Panc1 (cell line): ENCODE measurements at regions not wholly inside any gene's neighbourhood (a gene's known extent, or its start where the extent isn't known, plus 50 kb on each side); places are given as distances from the start of the nearest gene placed in this dataset.
A peak's percentile ranks its signal among the peaks of the same experiment; 100 is the strongest.

ENCODE experiments used
- ATAC-seq: fragments of 200-7000 bp; cut with Tn5 transposase; 2 replicates; pipeline ENCODE4 v1.9.1; 2020; ENCODE audit warnings: mild to moderate bottlenecking, moderate library complexity
- BruUV-seq: library from RNA; stranded (reverse); fragments of 400-500 nt; replicated peaks from 2 replicates; lab custom pipeline; 2021; lab: Mats Ljungman, UMichigan
- CTCF ChIA-PET: fragments of 300-600 bp; sonication (Branson Sonifier 250); formaldehyde crosslinking; loops from one replicate; lab custom pipeline; 2022; ENCODE audit warnings: antibody characterized with exemption; lab: Charles Lee
- POLR2A ChIA-PET: fragments of 300-600 bp; sonication (Branson Sonifier 250); formaldehyde crosslinking; loops from one replicate; lab custom pipeline; 2022; ENCODE audit warnings: antibody characterized with exemption; lab: Charles Lee
- DNase-seq: peaks from one replicate; pipeline ENCODE4 v3.0.0-alpha.2; 2010; ENCODE audit warnings: low read depth, low spot score
- H3K27ac ChIP-seq: 2 replicates; pipeline ENCODE4 v1.5.1; 2011; ENCODE audit warnings: mild to moderate bottlenecking, low read length, inconsistent platforms
- H3K27me3 ChIP-seq: fragments of 200-500 bp; sonication (Bioruptor generic); 2 replicates; pipeline ENCODE4 v1.6.0; 2014; ENCODE audit warnings: low read length, inconsistent platforms; ENCODE audit not compliant: control insufficient read depth, insufficient read depth
- H3K36me3 ChIP-seq: fragments of 200-500 bp; sonication (Bioruptor generic); 2 replicates; pipeline ENCODE4 v1.5.1; 2014; ENCODE audit warnings: inconsistent platforms, mild to moderate bottlenecking, low read length, moderate library complexity; ENCODE audit not compliant: control insufficient read depth, insufficient read depth
- H3K4me1 ChIP-seq: 2 replicates; pipeline ENCODE4 v1.5.1; 2011; ENCODE audit warnings: inconsistent platforms, mild to moderate bottlenecking, low read length, moderate library complexity; ENCODE audit not compliant: control insufficient read depth, insufficient read depth
- H3K4me3 ChIP-seq, 2 experiments: 2 replicates each; pipeline ENCODE4 v1.5.1; 2011 to 2012; ENCODE audit warnings: low read depth in 2 of 2, low read length in 2 of 2, mild to moderate bottlenecking in 2 of 2, inconsistent platforms in 1 of 2, moderate library complexity in 1 of 2
- H3K9me3 ChIP-seq: fragments of 200-500 bp; sonication (Bioruptor generic); 2 replicates; pipeline ENCODE4 v1.5.1; 2014; ENCODE audit warnings: low read depth, mild to moderate bottlenecking, inconsistent platforms, low read length, moderate library complexity; ENCODE audit not compliant: control insufficient read depth, insufficient read depth
- POLR2AphosphoS5 ChIP-seq: IDR thresholded peaks from 2 replicates; pipeline ENCODE4 v1.6.1; 2012; ENCODE audit warnings: mild to moderate bottlenecking, low read depth, low read length, moderate library complexity
- SIN3A ChIP-seq: IDR thresholded peaks from 2 replicates; pipeline ENCODE4 v1.6.1; 2012; ENCODE audit warnings: low read depth, mild to moderate bottlenecking, low read length, moderate library complexity, borderline replicate concordance; ENCODE audit not compliant: insufficient read depth
- TCF7L2 ChIP-seq: IDR thresholded peaks from 2 replicates; pipeline ENCODE4 v1.6.1; 2011; ENCODE audit warnings: mild to moderate bottlenecking, low read depth, low read length, inconsistent platforms
- in situ Hi-C: cut with HindIII; loops from 2 replicates; pipeline ENCODE4 v1.10.0; 2016; ENCODE audit warnings: low sequenced_read_pairs, low pct_unique_long_range_greater_than_20kb
- intact Hi-C: fragments of 100-400 bp; cut with micrococcal nuclease; formaldehyde crosslinking; loops from one replicate; pipeline ENCODE4 v1.10.0; 2022; ENCODE audit not compliant: unreplicated experiment
- TF ChIP-seq, protein P1 (sequence below), 2 experiments: IDR thresholded peaks; 2 replicates each; pipeline ENCODE4 v1.6.1; 2011 to 2012; ENCODE audit warnings: low read depth in 2 of 2, control low read depth in 1 of 2, low read length in 1 of 2, mild to moderate bottlenecking in 1 of 2, moderate library complexity in 1 of 2; ENCODE audit not compliant: insufficient read depth in 1 of 2
- TF ChIP-seq, protein P2 (sequence below): fragments of 450-650 bp; IDR thresholded peaks from 2 replicates; pipeline ENCODE4 v1.5.1; 2017; ENCODE audit warnings: mild to moderate bottlenecking

DNA sequence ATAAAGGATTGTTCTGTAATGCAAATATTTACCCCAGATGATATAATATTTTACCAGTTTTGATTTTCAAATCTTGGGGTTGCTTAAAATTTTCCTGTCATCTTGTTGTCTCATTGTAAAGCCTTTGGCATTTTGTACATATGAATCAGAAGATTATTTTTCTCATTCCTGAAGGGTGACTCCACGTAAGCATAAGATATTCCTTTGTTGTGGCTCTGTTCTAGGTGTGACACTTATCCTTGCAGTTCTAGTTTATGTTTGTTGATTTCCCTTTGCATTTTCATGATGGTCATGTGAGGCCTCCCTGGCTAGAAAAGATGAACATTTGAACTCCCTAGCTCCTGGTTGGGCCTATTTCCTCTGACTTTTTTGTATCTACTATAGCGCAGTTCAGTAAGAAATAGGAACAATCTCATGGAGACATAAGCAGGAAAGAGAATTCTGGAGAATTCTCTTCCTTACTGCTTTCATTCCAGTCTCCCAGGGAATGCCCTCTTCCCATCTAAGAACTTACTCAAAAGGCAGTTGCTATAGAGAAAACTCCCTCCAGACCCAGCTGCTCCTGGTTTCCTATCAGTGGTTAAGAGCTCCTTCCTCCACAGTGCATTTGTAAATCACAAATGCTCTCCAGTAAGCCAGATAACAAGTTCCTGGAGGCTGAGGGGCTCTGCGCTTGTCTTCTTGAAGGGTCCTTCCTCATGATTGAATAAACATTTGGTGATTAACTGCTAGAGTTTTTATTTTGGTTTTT, 124.7 kb downstream of the WNT5A start:
- H3K27ac ChIP-seq = no peak overlapping the region
- DNase-seq (peak; percentile 22), ATAC-seq (no peak)
- TF ChIP-seq, protein P1, sequence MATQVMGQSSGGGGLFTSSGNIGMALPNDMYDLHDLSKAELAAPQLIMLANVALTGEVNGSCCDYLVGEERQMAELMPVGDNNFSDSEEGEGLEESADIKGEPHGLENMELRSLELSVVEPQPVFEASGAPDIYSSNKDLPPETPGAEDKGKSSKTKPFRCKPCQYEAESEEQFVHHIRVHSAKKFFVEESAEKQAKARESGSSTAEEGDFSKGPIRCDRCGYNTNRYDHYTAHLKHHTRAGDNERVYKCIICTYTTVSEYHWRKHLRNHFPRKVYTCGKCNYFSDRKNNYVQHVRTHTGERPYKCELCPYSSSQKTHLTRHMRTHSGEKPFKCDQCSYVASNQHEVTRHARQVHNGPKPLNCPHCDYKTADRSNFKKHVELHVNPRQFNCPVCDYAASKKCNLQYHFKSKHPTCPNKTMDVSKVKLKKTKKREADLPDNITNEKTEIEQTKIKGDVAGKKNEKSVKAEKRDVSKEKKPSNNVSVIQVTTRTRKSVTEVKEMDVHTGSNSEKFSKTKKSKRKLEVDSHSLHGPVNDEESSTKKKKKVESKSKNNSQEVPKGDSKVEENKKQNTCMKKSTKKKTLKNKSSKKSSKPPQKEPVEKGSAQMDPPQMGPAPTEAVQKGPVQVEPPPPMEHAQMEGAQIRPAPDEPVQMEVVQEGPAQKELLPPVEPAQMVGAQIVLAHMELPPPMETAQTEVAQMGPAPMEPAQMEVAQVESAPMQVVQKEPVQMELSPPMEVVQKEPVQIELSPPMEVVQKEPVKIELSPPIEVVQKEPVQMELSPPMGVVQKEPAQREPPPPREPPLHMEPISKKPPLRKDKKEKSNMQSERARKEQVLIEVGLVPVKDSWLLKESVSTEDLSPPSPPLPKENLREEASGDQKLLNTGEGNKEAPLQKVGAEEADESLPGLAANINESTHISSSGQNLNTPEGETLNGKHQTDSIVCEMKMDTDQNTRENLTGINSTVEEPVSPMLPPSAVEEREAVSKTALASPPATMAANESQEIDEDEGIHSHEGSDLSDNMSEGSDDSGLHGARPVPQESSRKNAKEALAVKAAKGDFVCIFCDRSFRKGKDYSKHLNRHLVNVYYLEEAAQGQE (IDR thresholded peaks at IDR 0.05; ENCODE audit: insufficient read depth in 1 of 2, low read depth in 2 of 2, low read length in 1 of 2) = no peak
- TF ChIP-seq, protein P2, sequence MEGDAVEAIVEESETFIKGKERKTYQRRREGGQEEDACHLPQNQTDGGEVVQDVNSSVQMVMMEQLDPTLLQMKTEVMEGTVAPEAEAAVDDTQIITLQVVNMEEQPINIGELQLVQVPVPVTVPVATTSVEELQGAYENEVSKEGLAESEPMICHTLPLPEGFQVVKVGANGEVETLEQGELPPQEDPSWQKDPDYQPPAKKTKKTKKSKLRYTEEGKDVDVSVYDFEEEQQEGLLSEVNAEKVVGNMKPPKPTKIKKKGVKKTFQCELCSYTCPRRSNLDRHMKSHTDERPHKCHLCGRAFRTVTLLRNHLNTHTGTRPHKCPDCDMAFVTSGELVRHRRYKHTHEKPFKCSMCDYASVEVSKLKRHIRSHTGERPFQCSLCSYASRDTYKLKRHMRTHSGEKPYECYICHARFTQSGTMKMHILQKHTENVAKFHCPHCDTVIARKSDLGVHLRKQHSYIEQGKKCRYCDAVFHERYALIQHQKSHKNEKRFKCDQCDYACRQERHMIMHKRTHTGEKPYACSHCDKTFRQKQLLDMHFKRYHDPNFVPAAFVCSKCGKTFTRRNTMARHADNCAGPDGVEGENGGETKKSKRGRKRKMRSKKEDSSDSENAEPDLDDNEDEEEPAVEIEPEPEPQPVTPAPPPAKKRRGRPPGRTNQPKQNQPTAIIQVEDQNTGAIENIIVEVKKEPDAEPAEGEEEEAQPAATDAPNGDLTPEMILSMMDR = no peak
- TF ChIP-seq SIN3A (no peak), TCF7L2 (no peak), POLR2AphosphoS5 (no peak)
- no peaks in the 10 kb centered on the region for H3K36me3 ChIP-seq
- no peaks in the 10 kb centered on the region for H3K27me3 ChIP-seq
- ChIA-PET CTCF (no interaction called here), POLR2A (no interaction called here)
- H3K9me3 ChIP-seq = no peaks in the 10 kb centered on the region
- no peak overlapping the region for H3K4me3 ChIP-seq
- in situ Hi-C loops = no loop called here
- intact Hi-C loops = no loop called here
- no TSS peak for BruUV-seq
- no peaks in the 10 kb centered on the region for H3K4me1 ChIP-seq

DNA sequence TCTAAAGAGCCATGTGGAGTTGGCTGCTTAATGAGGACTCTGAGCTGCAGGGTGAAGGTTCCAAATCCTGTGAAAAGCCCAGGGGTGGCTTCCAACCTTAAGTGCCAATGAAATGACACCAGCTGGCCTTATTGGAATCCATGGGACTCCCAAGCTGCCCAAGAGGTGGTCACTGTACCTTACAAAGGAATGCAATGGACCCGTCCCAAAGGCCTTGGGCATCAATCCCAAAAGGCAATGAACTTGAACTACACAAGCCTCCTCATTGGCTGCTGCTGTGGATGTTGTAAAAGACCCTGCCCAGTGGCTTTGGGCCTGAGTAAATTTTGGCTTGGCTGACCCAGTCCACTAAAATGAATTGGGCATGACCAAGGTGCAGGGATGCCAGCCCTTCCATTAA, 129.3 kb downstream of the WNT5A start:
- H3K36me3 ChIP-seq = no peaks in the 10 kb centered on the region

More for the DNA sequence above, 129.3 kb downstream of the WNT5A start:
- TF ChIP-seq POLR2AphosphoS5 (no peak), SIN3A (no peak), TCF7L2 (no peak)
- TF ChIP-seq, protein P2 = no peak
- TF ChIP-seq, protein P1 (IDR thresholded peaks at IDR 0.05; ENCODE audit: insufficient read depth in 1 of 2, low read depth in 2 of 2, low read length in 1 of 2) = no peak
- BruUV-seq = no TSS peak
- intact Hi-C loops (no loop called here), in situ Hi-C loops (no loop called here)
- DNase-seq (no peak), ATAC-seq (no peak)
- Histone ChIP-seq H3K4me3 (no peak overlapping the region), H3K9me3 (no peaks in the 10 kb centered on the region), H3K27me3 (no peaks in the 10 kb centered on the region), H3K4me1 (no peaks in the 10 kb centered on the region), H3K27ac (no peak overlapping the region)
- POLR2A ChIA-PET = no interaction called here
- CTCF ChIA-PET = no interaction called here
